Stimulated activated CD8-positive, alpha-beta memory T cell treated with anti-CD3 and anti-CD28 coated beads, Interleukin-2, amount 100 ng/mL, for 1 hour (primary cell): ENCODE measurements at regions not wholly inside any gene's neighbourhood (a gene's known extent, or its start where the extent isn't known, plus 50 kb on each side); places are given as distances from the start of the nearest gene placed in this dataset.
A peak's percentile ranks its signal among the peaks of the same experiment; 100 is the strongest.

Experiments
- DNase-seq, 2 donors: peaks; one replicate each; pipeline ENCODE4 v3.0.0-alpha.2; 2020; ENCODE audit warnings: low read depth in 2 of 2

GRCh38 chr15:70303981-70304380, 206.3 kb upstream of the TLE3 start:
- DNase-seq = no peak

GRCh38 chr15:70302360-70302759, 204.6 kb upstream of the TLE3 start:
- DNase-seq = no peak

GRCh38 chr15:70301396-70301795, 203.7 kb upstream of the TLE3 start:
- no peak for DNase-seq

GRCh38 chr15:70299931-70300869, 202.5 kb upstream of the TLE3 start:
- DNase-seq = peak; percentile 47 to 52

- DNase-seq = no peak
Measured at GRCh38 chr15:70297465-70298058, 199.8 kb upstream of the TLE3 start.

GRCh38 chr15:70294731-70295305, 197.1 kb upstream of the TLE3 start:
- DNase-seq = no peak

GRCh38 chr15:70293591-70294470, 196.1 kb upstream of the TLE3 start:
- DNase-seq = no peak

- no peak for DNase-seq
Measured at GRCh38 chr15:70293138-70293537, 195.4 kb upstream of the TLE3 start.

GRCh38 chr15:70292076-70292760, 194.5 kb upstream of the TLE3 start:
- DNase-seq = no peak

- DNase-seq = no peak
Measured at GRCh38 chr15:70291305-70292075, 193.8 kb upstream of the TLE3 start.

- DNase-seq = no peak
Measured at GRCh38 chr15:70290708-70291107, 193.0 kb upstream of the TLE3 start.

GRCh38 chr15:70289191-70289955, 191.7 kb upstream of the TLE3 start:
- no peak for DNase-seq

GRCh38 chr15:70286113-70286806, 188.5 kb upstream of the TLE3 start:
- no peak for DNase-seq

GRCh38 chr15:70284438-70285214, 186.9 kb upstream of the TLE3 start:
- no peak for DNase-seq

- no peak for DNase-seq
Measured at GRCh38 chr15:70283511-70283910, 185.8 kb upstream of the TLE3 start.

GRCh38 chr15:70281811-70282307, 184.1 kb upstream of the TLE3 start:
- DNase-seq = no peak

GRCh38 chr15:70281261-70281810, 183.6 kb upstream of the TLE3 start:
- no peak for DNase-seq

GRCh38 chr15:70280781-70281180, 183.1 kb upstream of the TLE3 start:
- DNase-seq = no peak
